GM23338 (cell line): ENCODE measurements at regions not wholly inside any gene's neighbourhood (a gene's known extent, or its start where the extent isn't known, plus 50 kb on each side); places are given as distances from the start of the nearest gene placed in this dataset.

ENCODE experiments used
- CREB1 ChIP-seq: fragments of 250-450 bp; sonication (Bioruptor Pico); IDR thresholded peaks from 2 replicates; pipeline ENCODE4 v1.5.0; 2020; ENCODE audit warnings: low read depth, mild to moderate bottlenecking, moderate library complexity
- ETS1 ChIP-seq: IDR thresholded peaks from 2 replicates; pipeline ENCODE4 v1.6.1; 2016; ENCODE audit warnings: antibody characterized with exemption
- EZH2 ChIP-seq: fragments of 200-600 bp; sonication (generic); IDR thresholded peaks from one replicate; pipeline ENCODE4 v1.8.0; 2017; ENCODE audit warnings: antibody characterized with exemption, mild to moderate bottlenecking, low read depth; ENCODE audit not compliant: unreplicated experiment
- EZH2phosphoT487 ChIP-seq: fragments of 200-600 bp; sonication (generic); IDR thresholded peaks from one replicate; pipeline ENCODE4 v1.8.1; 2018; ENCODE audit warnings: antibody characterized with exemption; ENCODE audit not compliant: unreplicated experiment
- JUNB ChIP-seq: IDR thresholded peaks from one replicate; pipeline ENCODE4 v1.6.1; 2016; ENCODE audit warnings: antibody characterized with exemption; ENCODE audit not compliant: unreplicated experiment
- POLR2AphosphoS5 ChIP-seq: IDR thresholded peaks from 2 replicates; pipeline ENCODE4 v1.6.1; 2016; ENCODE audit warnings: antibody characterized with exemption, low read depth
- REST ChIP-seq: IDR thresholded peaks from one replicate; pipeline ENCODE4 v1.6.1; 2018; ENCODE audit warnings: antibody characterized with exemption; ENCODE audit not compliant: unreplicated experiment
- ZNF114 ChIP-seq: fragments of 250-450 bp; sonication (Bioruptor Pico); IDR thresholded peaks from 2 replicates; pipeline ENCODE4 v1.5.0; 2020; ENCODE audit warnings: mild to moderate bottlenecking, moderate library complexity
- ZNF331 ChIP-seq: fragments of 250-450 bp; sonication (Bioruptor Pico); IDR thresholded peaks from 2 replicates; pipeline ENCODE4 v1.5.0; 2020; ENCODE audit warnings: low read depth, mild to moderate bottlenecking, moderate library complexity
- TF ChIP-seq, protein P1 (sequence below), 2 experiments: fragments of 200-600 bp in 1 of 2; sonication (generic) in 1 of 2; conservative IDR thresholded peaks; 2 replicates each; pipeline versions ENCODE4 v1.5.1 to v1.6.1; 2016 to 2017; ENCODE audit warnings: antibody characterized with exemption in 2 of 2, low read depth in 2 of 2, mild to moderate bottlenecking in 2 of 2, moderate library complexity in 1 of 2

- TF ChIP-seq, protein P1, sequence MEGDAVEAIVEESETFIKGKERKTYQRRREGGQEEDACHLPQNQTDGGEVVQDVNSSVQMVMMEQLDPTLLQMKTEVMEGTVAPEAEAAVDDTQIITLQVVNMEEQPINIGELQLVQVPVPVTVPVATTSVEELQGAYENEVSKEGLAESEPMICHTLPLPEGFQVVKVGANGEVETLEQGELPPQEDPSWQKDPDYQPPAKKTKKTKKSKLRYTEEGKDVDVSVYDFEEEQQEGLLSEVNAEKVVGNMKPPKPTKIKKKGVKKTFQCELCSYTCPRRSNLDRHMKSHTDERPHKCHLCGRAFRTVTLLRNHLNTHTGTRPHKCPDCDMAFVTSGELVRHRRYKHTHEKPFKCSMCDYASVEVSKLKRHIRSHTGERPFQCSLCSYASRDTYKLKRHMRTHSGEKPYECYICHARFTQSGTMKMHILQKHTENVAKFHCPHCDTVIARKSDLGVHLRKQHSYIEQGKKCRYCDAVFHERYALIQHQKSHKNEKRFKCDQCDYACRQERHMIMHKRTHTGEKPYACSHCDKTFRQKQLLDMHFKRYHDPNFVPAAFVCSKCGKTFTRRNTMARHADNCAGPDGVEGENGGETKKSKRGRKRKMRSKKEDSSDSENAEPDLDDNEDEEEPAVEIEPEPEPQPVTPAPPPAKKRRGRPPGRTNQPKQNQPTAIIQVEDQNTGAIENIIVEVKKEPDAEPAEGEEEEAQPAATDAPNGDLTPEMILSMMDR (conservative IDR thresholded peaks at IDR 0.05; ENCODE audit: low read depth in 2 of 2): no peak
- no peak for TF ChIP-seq ETS1
- TF ChIP-seq ZNF114 (CRISPR knock-in tag): no peak
- no peak for TF ChIP-seq EZH2
- TF ChIP-seq EZH2phosphoT487: no peak
- no peak for TF ChIP-seq CREB1 (CRISPR knock-in tag)
- no peak for TF ChIP-seq JUNB
- no peak for TF ChIP-seq REST
- TF ChIP-seq POLR2AphosphoS5: no peak
- no peak for TF ChIP-seq ZNF331 (CRISPR knock-in tag)
These were observed 433.5 kb downstream of the DAD1 start for GRCh38 chr14:22155571-22155970.
